ENCODE measurements at regions not wholly inside any gene's neighbourhood (a gene's known extent, or its start where the extent isn't known, plus 50 kb on each side); places are given as distances from the start of the nearest gene placed in this dataset.
"Not testable (repeated sequence)": the region's sequence is repeated elsewhere in the genome, so short reads cannot be mapped to it uniquely, and the experiment has no call there.

DNA sequence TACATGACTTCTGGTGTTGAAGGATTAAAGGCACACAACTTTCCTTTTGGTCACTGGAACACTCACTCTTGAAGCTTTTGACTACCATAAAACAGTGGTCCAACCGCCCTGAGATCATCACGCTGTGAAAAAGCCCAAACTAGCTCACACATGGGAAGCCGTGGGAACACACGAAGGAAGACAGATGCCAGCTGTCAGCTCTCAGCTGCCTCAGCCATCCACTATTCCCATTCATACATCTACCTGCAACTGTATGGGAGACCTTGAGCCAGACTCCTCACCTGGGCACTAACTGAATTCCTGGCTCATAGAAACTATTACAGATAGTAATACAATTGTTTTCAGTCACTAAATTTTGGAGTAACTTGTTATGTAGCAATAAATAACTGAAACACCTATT, 246.1 kb downstream of the MSX2 start:
- no peak for DNase-seq

DNA sequence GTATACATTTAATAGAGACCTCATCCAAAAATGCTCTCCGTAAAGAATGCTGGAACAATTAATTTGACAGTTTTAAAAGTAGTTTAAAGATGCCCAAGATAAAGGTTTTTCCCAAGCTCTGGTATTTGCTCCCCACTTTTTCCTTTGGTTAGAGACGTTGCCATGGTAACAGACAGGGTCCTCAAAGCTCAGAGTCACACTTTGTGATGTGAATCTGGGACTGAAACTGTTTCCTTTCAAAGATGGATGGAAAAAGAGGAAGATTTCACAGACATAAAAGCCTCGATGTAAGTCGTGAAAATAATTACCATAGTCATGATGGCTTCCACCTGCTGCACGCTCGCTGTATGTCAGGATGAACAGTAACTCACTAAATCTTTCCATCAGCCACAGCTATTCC, 229.5 kb downstream of the MSX2 start:
- no peak for DNase-seq

DNA sequence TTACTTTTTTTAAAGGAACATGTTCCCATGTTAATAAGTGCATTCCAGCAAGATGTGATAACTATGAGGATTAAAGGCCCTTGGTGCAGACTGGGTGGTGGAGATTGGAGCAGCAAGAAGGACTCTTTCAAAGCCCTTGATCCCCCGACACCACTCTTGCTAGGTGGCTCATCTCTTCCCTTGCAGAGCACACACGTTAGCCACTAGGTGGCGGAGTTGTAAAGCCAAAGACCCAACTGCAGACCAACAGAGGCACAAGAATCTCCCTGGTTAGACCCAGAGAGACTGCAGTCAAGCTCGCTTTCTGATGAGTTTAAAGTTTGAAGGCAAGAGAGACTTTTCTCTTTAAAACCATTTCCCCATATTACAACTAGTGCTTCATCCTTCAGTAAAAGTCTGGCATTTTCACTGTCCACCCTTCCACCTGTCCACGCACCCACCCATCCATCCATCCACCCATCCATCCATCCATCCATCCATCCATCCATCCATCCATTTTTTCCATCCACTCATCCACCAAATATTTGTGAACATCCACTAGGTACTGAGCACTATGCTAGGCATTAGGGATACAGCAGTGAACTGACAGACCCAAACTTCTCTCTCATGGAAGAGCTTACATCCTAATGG, 226.9 kb downstream of the MSX2 start:
- DNase-seq: peak; percentile 50 to 58

DNA sequence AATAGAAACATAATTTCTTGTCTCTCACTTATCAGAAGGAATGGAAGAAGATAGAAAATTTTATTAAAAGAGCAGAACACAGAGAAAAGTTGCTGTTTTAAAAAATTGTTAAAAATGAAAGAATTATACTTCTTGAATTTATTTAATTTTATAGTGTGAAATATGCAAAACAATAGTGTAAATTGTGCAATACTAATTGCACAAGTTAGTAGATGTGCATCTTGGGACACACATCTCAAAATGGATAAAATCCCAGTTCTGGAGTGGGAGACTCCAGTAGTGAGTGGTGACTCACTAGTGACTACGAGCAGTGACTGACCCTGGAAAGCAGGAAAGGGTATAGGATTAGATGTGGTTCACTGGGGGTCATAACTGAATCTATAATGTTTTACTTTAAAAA, 223.2 kb downstream of the MSX2 start:
- DNase-seq: no peak

DNA sequence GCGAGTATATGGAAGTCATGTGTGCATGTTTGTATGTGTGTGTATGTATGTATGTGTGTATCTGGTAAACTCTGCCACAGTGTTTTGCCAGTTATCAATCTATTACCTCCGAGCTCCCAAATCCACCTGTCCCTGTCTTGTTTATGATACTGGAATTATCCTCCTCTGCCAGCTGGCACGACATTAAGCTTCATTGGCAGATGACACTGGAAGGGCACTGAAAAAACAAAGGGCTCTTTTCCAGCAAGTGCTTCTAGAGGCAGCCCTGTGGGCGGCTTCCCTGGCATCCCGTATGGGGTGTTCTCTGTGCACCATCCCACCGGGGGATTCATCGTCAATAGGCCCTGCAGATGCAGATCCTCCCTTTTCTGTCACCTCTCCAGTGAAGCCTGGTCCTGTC, 221.5 kb downstream of the MSX2 start:
- no peak for DNase-seq

DNA sequence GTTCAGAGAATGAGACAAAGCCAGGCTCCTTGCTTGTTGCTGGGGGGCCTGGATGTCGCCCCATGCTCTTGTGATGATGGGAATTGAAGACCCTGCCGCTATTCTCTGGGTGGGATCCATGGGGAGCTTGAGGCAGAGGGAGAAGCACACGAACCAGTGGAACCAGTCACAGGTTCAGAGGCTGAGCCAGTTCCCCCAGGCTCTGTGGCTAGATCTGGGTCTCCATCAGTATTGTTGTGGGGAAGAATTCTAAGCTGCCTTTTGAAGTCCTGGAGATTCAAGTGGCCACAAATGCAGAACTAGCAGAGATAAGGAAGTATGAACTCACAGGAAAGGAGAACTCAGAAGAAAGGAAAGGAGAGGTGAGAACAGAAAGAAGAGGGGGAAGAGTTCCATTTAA, 219.4 kb downstream of the MSX2 start:
- no peak for DNase-seq

DNA sequence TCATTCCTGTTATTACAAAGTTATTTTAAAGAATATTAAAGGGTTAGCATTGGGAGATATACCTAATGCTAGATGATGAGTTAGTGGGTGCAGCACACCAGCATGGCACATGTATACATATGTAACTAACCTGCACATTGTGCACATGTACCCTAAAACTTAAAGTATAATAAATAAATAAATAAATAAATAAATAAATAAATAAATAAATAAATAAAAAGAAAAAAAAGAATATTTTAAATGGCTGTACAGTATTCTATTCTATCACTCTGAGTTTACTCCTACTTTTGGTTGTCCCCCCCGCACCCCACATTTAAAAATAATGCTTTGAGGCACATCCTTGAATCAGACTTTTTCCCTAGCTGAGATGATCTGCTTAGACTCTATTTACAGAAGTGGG, 218.6 kb downstream of the MSX2 start:
- not testable (repeated sequence) for DNase-seq

DNA sequence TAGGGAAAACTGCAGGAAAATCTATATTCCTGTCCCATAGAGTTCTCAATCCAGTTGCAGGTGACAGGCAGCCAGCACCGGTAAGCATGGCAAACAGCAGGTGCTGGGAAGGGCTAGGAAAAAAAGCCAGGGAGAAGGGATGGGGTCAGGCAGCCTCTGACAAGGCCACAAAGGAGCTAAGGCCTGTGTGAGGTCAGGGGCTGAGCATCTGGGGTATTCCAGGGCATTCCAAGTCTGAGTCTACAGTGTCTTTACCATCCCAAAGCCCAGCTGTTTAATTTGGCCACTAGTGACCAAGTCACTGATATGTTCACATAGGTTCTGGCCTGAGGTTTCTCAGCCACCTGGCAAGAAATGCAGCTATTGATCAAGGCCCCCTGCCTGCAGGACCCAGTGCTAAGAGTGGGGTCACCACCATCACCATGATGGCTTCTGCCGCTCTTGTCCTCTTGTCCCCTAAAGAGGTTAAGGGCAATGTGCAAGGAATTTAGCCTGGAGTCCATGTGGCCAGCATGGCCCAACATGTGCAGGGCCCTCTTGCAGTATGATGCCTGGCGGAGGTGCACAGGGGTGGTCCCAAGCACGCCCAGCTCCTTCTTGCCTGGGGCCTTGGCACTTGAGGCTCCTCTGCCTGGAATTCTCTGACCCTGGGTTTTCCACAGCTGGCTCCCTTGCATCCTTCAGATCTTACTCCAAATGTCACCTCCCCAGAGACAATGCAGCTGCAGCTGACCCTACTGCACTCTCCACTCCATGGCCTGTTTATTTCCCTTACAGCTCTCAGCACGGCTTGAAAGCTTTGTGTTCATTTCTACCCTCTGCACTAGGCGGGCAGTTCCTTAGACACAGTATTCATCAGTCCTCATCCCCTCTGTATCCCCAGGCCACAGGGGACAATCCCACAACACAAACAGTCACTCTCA, 213.1 kb downstream of the MSX2 start:
- DNase-seq: no peak

DNA sequence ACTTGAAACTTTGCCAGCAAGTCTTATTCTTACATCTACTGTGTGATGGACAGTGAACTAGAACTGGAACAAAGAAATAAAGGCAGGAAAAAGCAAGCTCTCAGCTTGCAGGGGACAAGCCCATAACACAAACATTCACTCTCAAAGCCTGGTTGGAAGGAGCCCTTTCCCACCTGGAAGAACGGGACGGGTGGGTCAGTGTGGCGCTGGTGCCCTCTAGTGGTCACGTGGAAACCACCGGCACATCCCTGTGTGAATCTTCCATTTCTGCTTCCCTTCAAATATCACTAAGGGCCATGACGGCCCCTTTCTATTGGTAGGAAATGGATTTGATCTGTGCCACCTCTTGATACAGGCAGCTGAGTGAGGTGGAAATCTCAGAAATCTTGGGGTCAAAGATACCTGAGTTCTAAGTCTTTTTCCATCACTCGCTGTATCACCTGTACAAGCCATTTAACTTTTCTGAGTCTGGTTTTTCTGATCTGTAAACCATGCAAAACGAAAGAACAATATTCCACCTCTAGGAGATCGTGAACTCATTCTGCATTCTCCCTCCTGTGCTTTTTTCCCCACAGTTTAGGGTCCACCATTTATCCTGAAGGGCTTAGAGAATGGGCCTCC, 211.6 kb downstream of the MSX2 start:
- peak; percentile 45 to 58 for DNase-seq

DNA sequence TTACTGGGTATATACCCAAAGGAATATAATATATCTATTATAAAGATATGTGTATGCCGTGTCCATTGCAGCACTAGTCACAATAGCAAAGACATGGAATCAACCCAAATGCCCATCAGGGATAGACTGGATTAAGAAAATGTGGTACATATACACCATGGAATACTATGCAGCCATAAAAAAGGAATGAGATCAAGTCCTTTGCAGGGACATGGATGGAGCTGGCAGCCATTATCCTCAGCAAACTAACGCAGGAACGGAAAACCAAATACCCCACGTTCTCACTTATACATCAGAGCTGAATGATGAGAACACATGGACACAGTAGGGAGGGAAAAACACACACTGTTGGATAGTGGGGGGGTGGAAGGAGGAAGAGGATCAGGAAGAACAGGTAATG, 206.7 kb downstream of the MSX2 start:
- not testable (repeated sequence) for DNase-seq

DNA sequence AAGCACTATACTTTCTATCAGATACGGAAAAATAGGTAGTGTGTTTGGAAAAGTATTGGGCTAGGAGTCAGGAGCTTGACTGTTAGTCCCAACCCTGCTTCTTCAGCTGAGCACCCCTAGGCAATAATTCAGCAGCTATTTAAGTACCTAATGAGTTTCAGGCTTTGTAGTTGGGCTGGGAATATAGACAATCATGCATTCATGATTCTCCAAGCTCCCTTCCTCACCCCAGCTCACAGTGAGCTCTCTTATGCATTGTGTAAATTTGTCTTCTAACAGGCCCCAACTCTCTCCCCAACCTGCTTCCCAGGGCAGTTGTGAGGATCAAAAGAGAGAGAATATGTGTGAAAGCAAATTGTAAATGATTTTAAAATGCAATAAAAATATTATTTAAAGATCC, 201.2 kb downstream of the MSX2 start:
- DNase-seq: no peak

DNA sequence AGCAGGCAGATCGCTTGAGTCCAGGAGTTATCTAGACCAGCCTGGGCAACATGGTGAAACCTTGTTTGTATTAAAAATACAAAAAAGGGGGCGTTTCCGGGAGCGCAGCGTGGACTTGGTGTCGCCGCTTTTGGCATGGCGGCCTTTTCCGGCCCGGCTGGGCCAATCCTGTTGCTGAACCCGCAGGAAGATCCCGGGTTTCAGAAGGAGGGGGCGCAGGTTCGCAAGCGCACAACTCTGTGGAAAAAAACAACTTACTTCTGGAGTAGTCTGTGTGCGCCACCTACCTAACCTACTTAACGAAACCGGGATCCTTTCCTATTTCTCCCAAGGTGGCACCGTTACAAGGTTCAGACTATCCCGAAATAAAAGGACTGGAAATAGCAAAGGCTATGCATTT, 198.6 kb downstream of the MSX2 start:
- no peak for DNase-seq

DNA sequence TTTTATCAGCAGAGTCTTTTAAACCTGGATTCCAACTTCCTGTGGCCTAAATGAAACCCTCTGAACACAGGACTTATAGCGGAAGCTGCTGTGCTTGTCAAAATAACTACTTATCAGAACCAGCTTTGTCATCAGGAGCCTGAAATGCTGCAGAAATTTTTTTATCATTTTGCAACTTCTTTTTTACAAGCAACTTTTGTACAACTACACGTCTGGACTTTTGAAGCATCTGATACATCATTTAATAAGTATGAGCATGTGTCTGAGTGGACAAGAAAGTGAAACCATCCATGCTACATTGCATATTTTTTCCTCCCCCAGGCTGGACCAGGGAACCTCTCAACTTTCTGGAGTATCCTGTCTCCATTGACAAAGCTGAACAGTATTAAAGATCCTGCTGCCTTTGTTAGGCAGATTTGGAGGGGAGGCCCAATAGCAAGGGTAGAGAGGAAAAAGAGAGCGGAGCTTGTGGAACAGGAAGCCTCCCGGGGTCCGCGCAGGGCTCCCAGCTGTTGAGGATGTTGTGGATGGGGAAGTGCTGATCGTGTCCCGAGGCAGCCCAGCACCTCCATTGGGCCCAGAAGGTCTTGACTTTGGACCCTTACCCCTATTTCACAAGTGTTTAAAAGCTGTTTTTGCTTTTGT, 196.6 kb downstream of the MSX2 start:
- no peak for DNase-seq

DNA sequence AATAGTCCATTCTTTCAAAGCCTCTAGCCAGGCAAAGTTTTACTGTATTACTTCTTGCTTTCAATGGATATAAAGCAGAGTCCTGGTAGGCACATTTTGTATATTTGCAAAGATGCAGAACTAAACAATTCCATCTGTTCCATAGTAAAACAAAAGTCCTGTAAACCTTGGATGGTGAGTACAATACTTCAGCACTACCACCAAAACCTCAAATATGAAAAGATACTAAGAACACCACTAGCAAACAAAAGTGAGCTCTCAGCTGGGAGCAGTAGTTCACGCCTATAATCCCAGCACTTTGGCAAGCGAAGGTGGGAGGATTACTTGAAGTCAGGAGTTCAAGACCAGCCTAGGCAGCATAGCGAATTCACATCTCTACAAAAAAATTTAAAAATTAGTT, 195.0 kb downstream of the MSX2 start:
- no peak for DNase-seq

DNA sequence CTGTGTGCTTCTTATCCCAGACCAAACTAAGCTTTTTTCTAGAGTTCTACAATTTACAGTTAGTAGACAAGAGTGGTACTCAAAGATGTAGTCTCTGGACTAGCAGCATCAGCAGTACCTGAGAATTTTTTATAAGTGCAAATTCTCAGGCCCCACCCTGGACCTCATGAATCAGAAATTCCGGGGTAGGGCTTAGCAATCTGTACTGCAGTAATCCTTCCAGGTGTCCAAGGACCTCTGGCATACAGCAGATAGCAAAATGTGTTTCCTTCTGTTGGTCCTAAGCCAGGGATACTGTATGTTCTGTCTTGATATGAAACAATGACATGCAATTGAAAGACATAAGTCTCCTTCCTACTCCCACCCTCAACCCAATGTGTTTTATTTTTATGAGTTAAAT, 194.3 kb downstream of the MSX2 start:
- no peak for DNase-seq

DNA sequence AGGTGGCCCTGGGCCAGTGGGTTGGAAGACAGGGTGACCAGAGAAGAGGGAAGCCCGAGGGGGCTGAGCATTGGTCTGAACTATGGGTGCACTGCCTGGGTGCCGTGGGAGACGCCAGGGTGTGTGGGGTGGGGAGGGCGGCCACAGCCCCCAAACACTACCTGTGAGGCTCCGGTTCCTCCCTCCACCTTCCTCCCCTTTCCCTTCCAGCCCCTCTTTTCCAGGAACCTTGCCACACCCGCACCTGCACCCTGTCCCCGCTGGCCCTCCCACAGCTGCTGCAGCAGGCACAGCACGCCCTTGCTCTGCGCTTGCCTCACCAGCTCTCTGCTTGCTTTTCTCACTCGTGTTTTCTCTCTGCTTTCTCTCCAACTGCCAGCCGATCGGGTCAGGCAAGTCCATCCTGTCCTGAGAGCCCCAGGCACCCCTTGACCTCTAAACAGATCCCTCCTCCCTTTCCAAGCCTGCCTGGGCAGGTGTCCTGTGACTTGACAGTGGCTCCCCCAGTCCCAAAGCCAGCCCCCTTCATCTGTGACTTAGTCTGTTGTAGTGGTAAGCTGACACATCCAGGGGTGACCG, 193.7 kb downstream of the MSX2 start:
- DNase-seq: no peak

DNA sequence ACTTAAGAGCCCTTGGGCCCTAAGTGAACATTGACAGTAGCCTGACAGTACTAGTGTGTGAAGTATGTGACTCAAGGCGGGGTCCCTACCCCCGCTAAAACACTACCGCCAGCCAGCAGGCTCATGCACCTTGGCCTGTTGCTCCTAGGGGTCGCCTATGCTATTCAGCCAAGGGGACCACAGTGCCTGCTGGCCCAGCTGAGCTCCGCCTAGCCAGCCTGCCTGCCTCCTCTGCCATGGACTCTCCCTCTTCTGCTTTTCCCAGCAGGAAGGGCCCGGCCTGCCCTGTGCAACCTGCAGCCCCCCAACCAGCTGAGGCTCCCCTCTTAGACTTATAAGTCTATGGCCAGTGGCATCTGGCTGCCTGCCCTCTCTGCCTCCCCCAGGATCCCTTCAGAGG, 193.1 kb downstream of the MSX2 start:
- DNase-seq: not testable (repeated sequence)

DNA sequence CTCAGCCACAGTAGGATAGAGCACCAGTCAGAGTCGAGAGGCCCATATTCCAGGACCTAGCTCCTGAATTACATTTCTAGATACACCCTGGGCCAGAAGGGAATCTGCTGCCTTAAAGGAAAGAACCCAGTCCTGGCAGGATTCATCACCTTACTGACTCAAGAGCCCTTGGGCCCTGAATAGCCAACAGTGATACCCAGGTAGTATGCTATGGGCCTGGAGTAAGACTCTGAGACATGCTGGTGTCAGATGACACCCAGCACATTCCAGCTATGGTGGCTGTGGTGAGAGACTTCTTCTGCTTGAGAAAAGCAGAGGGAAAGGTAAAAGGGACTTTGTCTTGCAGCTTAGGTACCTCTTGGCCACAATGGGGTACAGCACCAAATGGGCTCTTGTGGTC, 192.5 kb downstream of the MSX2 start:
- DNase-seq: not testable (repeated sequence)

DNA sequence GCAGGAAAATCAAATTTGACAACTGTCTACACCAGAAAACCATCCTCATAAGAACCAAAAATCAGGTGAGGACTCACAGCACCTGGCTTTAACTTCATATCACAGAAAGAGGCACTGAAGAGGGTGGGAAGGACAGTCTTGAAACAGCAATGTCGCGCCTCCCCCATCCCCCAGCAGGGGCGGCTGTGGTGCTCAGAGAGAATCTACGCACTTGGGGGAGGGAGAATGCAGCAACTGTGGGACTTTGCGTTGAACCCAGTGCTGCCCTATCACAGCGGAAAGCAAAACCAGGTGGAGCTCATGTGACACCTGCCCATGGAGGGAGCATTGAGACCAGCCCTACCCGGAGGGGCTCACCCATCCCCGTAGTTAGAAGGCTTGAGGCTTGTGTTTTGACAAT, 191.8 kb downstream of the MSX2 start:
- DNase-seq: no peak

DNA sequence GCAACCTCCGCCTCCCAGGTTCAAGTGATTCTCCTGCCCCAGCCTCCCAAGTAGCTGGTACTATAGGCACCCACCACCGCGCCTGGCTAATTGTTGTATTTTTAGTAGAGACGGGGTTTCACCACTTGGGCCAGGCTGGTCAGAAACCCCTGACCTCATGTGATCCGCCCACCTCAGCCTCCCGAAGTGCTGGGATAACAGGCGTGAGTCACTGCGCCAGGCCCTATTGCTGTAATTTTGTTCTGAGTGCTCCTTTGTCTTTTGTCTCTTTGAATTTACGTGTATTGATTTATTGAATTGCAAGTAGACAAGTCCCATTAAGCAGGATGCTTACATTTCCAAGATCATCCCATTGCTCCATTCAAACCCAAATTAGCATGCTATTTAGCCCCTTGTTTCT, 186.7 kb downstream of the MSX2 start:
- no peak for DNase-seq

DNA sequence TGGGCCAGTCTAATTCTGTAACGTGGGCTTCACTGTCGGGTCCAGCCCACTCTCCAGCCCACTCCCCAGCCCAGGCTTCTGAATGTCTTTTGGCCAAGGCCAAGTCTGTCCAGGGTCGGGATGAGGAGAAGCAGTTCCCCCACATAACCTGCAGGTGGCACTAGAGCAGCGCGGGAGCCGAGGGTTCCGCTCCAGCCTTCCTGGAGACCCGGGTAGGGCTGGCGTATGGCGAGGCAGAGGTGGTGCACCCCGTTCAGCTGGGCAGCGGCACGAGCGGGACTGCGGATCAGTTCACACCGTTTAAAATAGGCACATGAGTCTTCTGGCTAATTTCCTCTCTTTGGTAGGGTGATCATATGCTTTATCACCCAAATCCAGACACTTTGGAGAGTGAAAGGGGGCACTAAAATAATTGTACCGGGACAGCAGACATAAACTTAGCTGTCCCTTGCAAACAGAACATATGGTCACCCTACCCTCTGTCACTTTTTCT, 185.9 kb downstream of the MSX2 start:
- DNase-seq: peak; percentile 78

DNA sequence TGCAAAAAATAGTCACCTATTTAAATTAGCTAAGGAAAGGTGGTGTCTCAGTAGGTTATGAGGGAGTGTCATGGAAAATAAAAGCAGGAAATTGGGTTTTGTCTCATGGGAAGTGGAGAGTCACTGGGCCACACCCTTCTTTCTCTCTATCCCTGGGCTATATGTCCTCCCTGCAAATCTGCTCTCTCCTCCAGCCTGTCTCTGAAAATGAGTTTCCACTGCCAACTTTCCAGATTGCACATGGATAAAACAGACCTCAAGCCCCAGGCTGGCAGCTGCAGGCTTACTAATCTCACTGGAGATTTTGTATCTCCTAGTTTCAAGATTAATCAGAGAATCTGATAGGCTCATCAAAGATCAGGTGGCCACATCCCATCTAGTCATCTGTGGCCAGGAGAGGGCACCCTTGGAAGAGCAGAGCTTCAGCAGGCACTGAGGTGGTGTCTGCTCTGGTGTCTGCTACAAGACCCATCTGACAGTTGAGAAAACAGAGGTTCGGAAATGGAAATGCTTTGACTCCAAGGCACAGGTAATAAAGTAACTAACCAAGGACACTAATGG, 178.9 kb downstream of the MSX2 start:
- DNase-seq: no peak

DNA sequence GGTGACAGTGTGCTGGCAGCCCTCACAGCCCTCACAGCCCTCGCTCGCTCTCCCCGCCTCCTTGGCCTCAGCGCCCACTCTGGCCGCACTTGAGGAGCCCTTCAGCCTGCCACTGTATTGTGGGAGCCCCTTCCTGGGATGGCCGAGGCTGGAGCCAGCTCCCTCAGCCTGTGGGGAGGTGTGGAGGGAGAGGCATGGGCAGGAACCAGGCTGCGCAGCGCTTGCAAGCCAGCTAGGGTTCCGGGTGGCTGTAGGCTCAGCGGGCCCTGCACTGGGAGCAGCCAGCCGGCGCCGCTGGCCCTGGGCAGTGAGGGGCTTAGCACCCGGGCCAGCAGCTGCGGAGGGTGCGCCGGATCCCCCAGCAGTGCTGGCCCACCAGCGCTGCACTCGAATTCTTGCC, 177.0 kb downstream of the MSX2 start:
- no peak for DNase-seq
